ENCODE measurements at regions not wholly inside any gene's neighbourhood (a gene's known extent, or its start where the extent isn't known, plus 50 kb on each side); places are given as distances from the start of the nearest gene placed in this dataset.

- FAIRE-seq (no peak), DNase-seq (no peak)
- Histone ChIP-seq H3K36me3 (ENCODE audit: control insufficient read depth in 3 of 3, insufficient read depth in 2 of 3, low read depth in 1 of 3, low read length in 3 of 3) (no peaks in the 10 kb centered on the region), H3K27ac (ENCODE audit: low read depth in 1 of 3, low read length in 2 of 3) (no peak overlapping the region), H3K4me3 (ENCODE audit: low read depth in 1 of 3, low read length in 3 of 3) (no peak overlapping the region), H3K4me1 (ENCODE audit: control insufficient read depth in 3 of 3, insufficient read depth in 2 of 3, low read depth in 1 of 3, low read length in 2 of 3) (no peaks in the 10 kb centered on the region), H3K27me3 (ENCODE audit: control insufficient read depth in 3 of 3, insufficient read depth in 3 of 3, low read length in 3 of 3) (no peaks in the 10 kb centered on the region), H3K9me3 (ENCODE audit: control insufficient read depth in 2 of 2, insufficient read depth in 1 of 2, low read depth in 1 of 2, low read length in 1 of 2) (no peaks in the 10 kb centered on the region)
- 78 to 85% (median 79%) methylated on average over 4 of the region's 4 CpGs for WGBS, 3 donors
Observed at GRCh38 chr13:65727070-65727469, 1503.1 kb downstream of the PCDH9 start.

DNA sequence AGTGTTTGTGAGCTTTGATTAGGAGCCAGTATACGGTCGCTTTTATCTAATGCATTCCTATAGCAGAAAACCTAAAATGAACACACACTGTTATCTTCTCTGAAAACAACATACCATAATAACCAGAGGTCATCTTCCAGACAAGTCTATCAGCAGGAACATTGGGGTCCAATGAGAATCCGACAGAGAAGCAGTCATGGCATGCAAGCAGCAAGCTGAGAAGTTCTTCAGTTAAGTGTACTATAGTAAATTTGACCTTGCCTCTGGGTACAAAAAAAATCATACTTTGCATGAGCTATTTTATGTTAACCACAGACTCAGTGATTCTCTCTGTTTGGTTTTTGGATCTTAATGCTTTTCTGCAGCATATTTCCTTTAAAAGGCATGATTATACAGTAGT lies 1505.1 kb downstream of the PCDH9 start:
- Histone ChIP-seq H3K9me3 (ENCODE audit: control insufficient read depth in 2 of 2, insufficient read depth in 1 of 2, low read depth in 1 of 2, low read length in 1 of 2) (no peaks in the 10 kb centered on the region), H3K36me3 (ENCODE audit: control insufficient read depth in 3 of 3, insufficient read depth in 2 of 3, low read depth in 1 of 3, low read length in 3 of 3) (no peaks in the 10 kb centered on the region), H3K4me3 (ENCODE audit: low read depth in 1 of 3, low read length in 3 of 3) (no peak overlapping the region), H3K4me1 (ENCODE audit: control insufficient read depth in 3 of 3, insufficient read depth in 2 of 3, low read depth in 1 of 3, low read length in 2 of 3) (no peaks in the 10 kb centered on the region), H3K27me3 (ENCODE audit: control insufficient read depth in 3 of 3, insufficient read depth in 3 of 3, low read length in 3 of 3) (no peaks in the 10 kb centered on the region), H3K27ac (ENCODE audit: low read depth in 1 of 3, low read length in 2 of 3) (no peak overlapping the region)
- 44 to 61% (median 47%) methylated on average over 3 of the region's 3 CpGs for WGBS, 3 donors
- FAIRE-seq, result no peak
- no peak for DNase-seq

- H3K4me3 ChIP-seq (ENCODE audit: low read depth in 1 of 3, low read length in 3 of 3), result no peak overlapping the region
- no peak overlapping the region for H3K27ac ChIP-seq (ENCODE audit: low read depth in 1 of 3, low read length in 2 of 3)
- H3K9me3 ChIP-seq (ENCODE audit: control insufficient read depth in 2 of 2, insufficient read depth in 1 of 2, low read depth in 1 of 2, low read length in 1 of 2), result no peaks in the 10 kb centered on the region
- FAIRE-seq (no peak), DNase-seq (no peak)
- 66 to 82% (median 74%) methylated on average over 4 of the region's 4 CpGs for WGBS, 3 donors
- H3K27me3 ChIP-seq (ENCODE audit: control insufficient read depth in 3 of 3, insufficient read depth in 3 of 3, low read length in 3 of 3), result no peaks in the 10 kb centered on the region
- H3K36me3 ChIP-seq (ENCODE audit: control insufficient read depth in 3 of 3, insufficient read depth in 2 of 3, low read depth in 1 of 3, low read length in 3 of 3), result no peaks in the 10 kb centered on the region
- H3K4me1 ChIP-seq (ENCODE audit: control insufficient read depth in 3 of 3, insufficient read depth in 2 of 3, low read depth in 1 of 3, low read length in 2 of 3), result no peaks in the 10 kb centered on the region
Observed at GRCh38 chr13:65724226-65724625, 1505.9 kb downstream of the PCDH9 start.

- 77 to 87% (median 86%) methylated on average over 6 of the region's 6 CpGs for WGBS, 3 donors
- Histone ChIP-seq H3K4me3 (ENCODE audit: low read depth in 1 of 3, low read length in 3 of 3) (no peak overlapping the region), H3K9me3 (ENCODE audit: control insufficient read depth in 2 of 2, insufficient read depth in 1 of 2, low read depth in 1 of 2, low read length in 1 of 2) (no peaks in the 10 kb centered on the region), H3K4me1 (ENCODE audit: control insufficient read depth in 3 of 3, insufficient read depth in 2 of 3, low read depth in 1 of 3, low read length in 2 of 3) (no peaks in the 10 kb centered on the region), H3K27ac (ENCODE audit: low read depth in 1 of 3, low read length in 2 of 3) (no peak overlapping the region), H3K36me3 (ENCODE audit: control insufficient read depth in 3 of 3, insufficient read depth in 2 of 3, low read depth in 1 of 3, low read length in 3 of 3) (no peaks in the 10 kb centered on the region), H3K27me3 (ENCODE audit: control insufficient read depth in 3 of 3, insufficient read depth in 3 of 3, low read length in 3 of 3) (no peaks in the 10 kb centered on the region)
- no peak for FAIRE-seq
- no peak for DNase-seq
Observed at GRCh38 chr13:65722506-65722905, 1507.6 kb downstream of the PCDH9 start.

DNA sequence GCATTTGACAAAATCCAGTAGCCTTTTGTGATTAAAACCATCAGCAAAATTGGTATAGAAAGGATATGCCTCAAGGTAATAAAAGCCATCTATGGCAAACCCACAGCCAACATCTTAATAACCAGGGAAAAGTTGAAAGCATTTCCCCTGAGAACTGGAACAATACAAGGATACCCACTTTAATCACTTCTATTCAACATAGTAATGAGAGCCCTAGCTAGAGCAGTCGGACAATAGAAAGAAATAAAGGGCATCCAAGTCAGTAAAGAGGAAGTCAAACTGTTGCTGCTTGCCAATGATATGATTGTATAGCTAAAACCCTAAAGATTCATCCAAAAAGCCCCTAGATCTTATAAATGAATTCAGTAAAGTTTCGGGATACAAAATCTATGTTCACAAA lies 1510.3 kb downstream of the PCDH9 start:
- DNase-seq, result no peak
- no peak overlapping the region for H3K4me3 ChIP-seq (ENCODE audit: low read depth in 1 of 3, low read length in 3 of 3)
- no peaks in the 10 kb centered on the region for H3K27me3 ChIP-seq (ENCODE audit: control insufficient read depth in 3 of 3, insufficient read depth in 3 of 3, low read length in 3 of 3)
- H3K36me3 ChIP-seq (ENCODE audit: control insufficient read depth in 3 of 3, insufficient read depth in 2 of 3, low read depth in 1 of 3, low read length in 3 of 3), result no peaks in the 10 kb centered on the region
- no peaks in the 10 kb centered on the region for H3K4me1 ChIP-seq (ENCODE audit: control insufficient read depth in 3 of 3, insufficient read depth in 2 of 3, low read depth in 1 of 3, low read length in 2 of 3)
- no peaks in the 10 kb centered on the region for H3K9me3 ChIP-seq (ENCODE audit: control insufficient read depth in 2 of 2, insufficient read depth in 1 of 2, low read depth in 1 of 2, low read length in 1 of 2)
- 71 to 84% (median 75%) methylated on average over 2 of the region's 2 CpGs for WGBS, 3 donors
- FAIRE-seq, result no peak
- no peak overlapping the region for H3K27ac ChIP-seq (ENCODE audit: low read depth in 1 of 3, low read length in 2 of 3)

DNA sequence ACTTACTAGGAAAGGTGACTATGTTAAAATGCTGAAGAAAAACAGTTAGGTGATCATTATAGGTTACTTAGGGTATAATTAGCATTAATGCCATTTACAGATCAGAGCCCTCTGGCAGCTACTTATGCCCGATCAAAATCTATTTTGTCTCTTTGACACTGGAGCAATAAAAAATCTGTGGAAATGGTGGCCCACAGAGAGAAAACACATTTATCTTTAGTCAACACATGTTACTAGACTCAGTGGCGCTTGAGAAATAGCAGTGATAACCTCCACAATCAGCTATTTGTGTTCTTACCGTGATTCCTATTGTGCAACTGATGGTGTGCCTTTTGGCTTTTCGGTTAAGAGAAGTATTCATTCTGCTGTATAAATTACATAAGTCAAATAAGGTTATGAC lies 1519.6 kb downstream of the PCDH9 start:
- Histone ChIP-seq H3K27me3 (ENCODE audit: control insufficient read depth in 3 of 3, insufficient read depth in 3 of 3, low read length in 3 of 3) (no peaks in the 10 kb centered on the region), H3K27ac (ENCODE audit: low read depth in 1 of 3, low read length in 2 of 3) (no peak overlapping the region), H3K36me3 (ENCODE audit: control insufficient read depth in 3 of 3, insufficient read depth in 2 of 3, low read depth in 1 of 3, low read length in 3 of 3) (no peaks in the 10 kb centered on the region), H3K4me1 (ENCODE audit: control insufficient read depth in 3 of 3, insufficient read depth in 2 of 3, low read depth in 1 of 3, low read length in 2 of 3) (no peaks in the 10 kb centered on the region), H3K9me3 (ENCODE audit: control insufficient read depth in 2 of 2, insufficient read depth in 1 of 2, low read depth in 1 of 2, low read length in 1 of 2) (peaks cover 0 to 3% of the 10 kb centered on the region in 2 donors), H3K4me3 (ENCODE audit: low read depth in 1 of 3, low read length in 3 of 3) (no peak overlapping the region)
- DNase-seq (no peak), FAIRE-seq (no peak)
- 20 to 64% (median 35%) methylated on average over 4 of the region's 4 CpGs for WGBS, 3 donors

GRCh38 chr13:65697843-65698242 lies 1532.3 kb downstream of the PCDH9 start:
- H3K9me3 ChIP-seq (ENCODE audit: control insufficient read depth in 2 of 2, insufficient read depth in 1 of 2, low read depth in 1 of 2, low read length in 1 of 2), result peaks cover 0 to 7% of the 10 kb centered on the region in 2 donors
- H3K4me3 ChIP-seq (ENCODE audit: low read depth in 1 of 3, low read length in 3 of 3), result no peak overlapping the region
- DNase-seq (no peak), FAIRE-seq (peak; percentile 74)
- H3K27me3 ChIP-seq (ENCODE audit: control insufficient read depth in 3 of 3, insufficient read depth in 3 of 3, low read length in 3 of 3), result no peaks in the 10 kb centered on the region
- H3K27ac ChIP-seq (ENCODE audit: low read depth in 1 of 3, low read length in 2 of 3), result no peak overlapping the region
- no peaks in the 10 kb centered on the region for H3K4me1 ChIP-seq (ENCODE audit: control insufficient read depth in 3 of 3, insufficient read depth in 2 of 3, low read depth in 1 of 3, low read length in 2 of 3)
- H3K36me3 ChIP-seq (ENCODE audit: control insufficient read depth in 3 of 3, insufficient read depth in 2 of 3, low read depth in 1 of 3, low read length in 3 of 3), result no peaks in the 10 kb centered on the region

DNA sequence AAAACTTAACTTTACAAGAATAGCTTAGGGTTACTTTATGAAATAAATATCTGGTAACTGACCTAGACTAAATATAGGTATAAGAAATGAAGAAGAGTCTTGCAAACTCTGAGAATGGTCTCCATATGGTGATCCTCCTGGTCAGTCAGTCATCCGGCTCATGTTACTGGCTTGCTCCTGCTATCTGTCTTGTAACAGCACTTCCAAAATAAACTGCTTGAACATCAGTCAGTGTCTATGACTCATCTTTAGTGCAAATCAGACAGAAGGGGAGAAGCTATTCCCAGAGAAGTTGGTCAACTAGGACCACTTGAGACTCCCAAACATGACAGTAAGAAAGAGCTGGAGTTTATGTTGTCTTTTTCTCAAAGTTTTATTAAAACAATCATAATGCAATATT lies 1550.9 kb downstream of the PCDH9 start:
- no peaks in the 10 kb centered on the region for H3K27me3 ChIP-seq (ENCODE audit: control insufficient read depth in 3 of 3, insufficient read depth in 3 of 3, low read length in 3 of 3)
- no peak overlapping the region for H3K4me3 ChIP-seq (ENCODE audit: low read depth in 1 of 3, low read length in 3 of 3)
- no peaks in the 10 kb centered on the region for H3K4me1 ChIP-seq (ENCODE audit: control insufficient read depth in 3 of 3, insufficient read depth in 2 of 3, low read depth in 1 of 3, low read length in 2 of 3)
- H3K9me3 ChIP-seq (ENCODE audit: control insufficient read depth in 2 of 2, insufficient read depth in 1 of 2, low read depth in 1 of 2, low read length in 1 of 2), result peaks cover 0 to 19% of the 10 kb centered on the region in 2 donors
- DNase-seq, result no peak
- no peak overlapping the region for H3K27ac ChIP-seq (ENCODE audit: low read depth in 1 of 3, low read length in 2 of 3)
- 81 to 97% (median 88%) methylated on average over 1 of the region's 1 CpG for WGBS, 3 donors
- H3K36me3 ChIP-seq (ENCODE audit: control insufficient read depth in 3 of 3, insufficient read depth in 2 of 3, low read depth in 1 of 3, low read length in 3 of 3), result no peaks in the 10 kb centered on the region
- FAIRE-seq, result no peak

GRCh38 chr13:65677906-65678305 lies 1552.2 kb downstream of the PCDH9 start:
- H3K4me1 ChIP-seq (ENCODE audit: control insufficient read depth in 3 of 3, insufficient read depth in 2 of 3, low read depth in 1 of 3, low read length in 2 of 3), result no peaks in the 10 kb centered on the region

More at GRCh38 chr13:65677906-65678305, 1552.2 kb downstream of the PCDH9 start:
- 0 to 43% (median 17%) methylated on average over 1 of the region's 1 CpG for WGBS, 3 donors
- H3K4me3 ChIP-seq (ENCODE audit: low read depth in 1 of 3, low read length in 3 of 3), result no peak overlapping the region
- H3K9me3 ChIP-seq (ENCODE audit: control insufficient read depth in 2 of 2, insufficient read depth in 1 of 2, low read depth in 1 of 2, low read length in 1 of 2), result peaks cover 0 to 19% of the 10 kb centered on the region in 2 donors
- FAIRE-seq, result no peak
- no peak overlapping the region for H3K27ac ChIP-seq (ENCODE audit: low read depth in 1 of 3, low read length in 2 of 3)
- H3K27me3 ChIP-seq (ENCODE audit: control insufficient read depth in 3 of 3, insufficient read depth in 3 of 3, low read length in 3 of 3), result no peaks in the 10 kb centered on the region
- no peaks in the 10 kb centered on the region for H3K36me3 ChIP-seq (ENCODE audit: control insufficient read depth in 3 of 3, insufficient read depth in 2 of 3, low read depth in 1 of 3, low read length in 3 of 3)
- DNase-seq, result no peak
